Right hindlimb (tissue), 1 donor: ENCODE measurements at regions not wholly inside any gene's neighbourhood (a gene's known extent, or its start where the extent isn't known, plus 50 kb on each side); places are given as distances from the start of the nearest gene placed in this dataset.
"Not testable (repeated sequence)": the region's sequence is repeated elsewhere in the genome, so short reads cannot be mapped to it uniquely, and the experiment has no call there.

Experiments used
- DNase-seq: peaks from one replicate; pipeline ENCODE4 v3.0.0-alpha.2; 2018

DNA sequence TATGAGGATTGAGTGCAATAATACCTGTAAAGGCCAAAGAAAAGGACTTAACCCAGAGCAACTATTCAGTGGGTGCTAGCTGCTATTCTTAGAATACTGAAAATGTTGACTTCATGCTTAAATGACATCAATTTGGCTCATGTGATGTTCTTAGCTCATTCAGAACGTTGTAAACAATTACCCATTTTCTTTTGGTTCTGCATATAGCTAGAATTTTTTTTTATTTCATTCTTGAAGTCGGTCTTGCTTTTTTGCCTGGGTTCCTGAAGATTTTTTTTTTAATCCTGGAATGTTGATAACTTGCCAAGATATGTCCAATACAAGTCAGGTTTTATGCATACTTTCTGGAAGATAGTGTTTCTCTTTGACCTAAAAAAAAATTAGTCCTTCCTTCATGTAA is 772.0 kb downstream of the LTN1 start:
- no peak for DNase-seq

GRCh38 chr21:28216976-28217523 is 775.6 kb downstream of the LTN1 start:
- DNase-seq, result no peak

DNA sequence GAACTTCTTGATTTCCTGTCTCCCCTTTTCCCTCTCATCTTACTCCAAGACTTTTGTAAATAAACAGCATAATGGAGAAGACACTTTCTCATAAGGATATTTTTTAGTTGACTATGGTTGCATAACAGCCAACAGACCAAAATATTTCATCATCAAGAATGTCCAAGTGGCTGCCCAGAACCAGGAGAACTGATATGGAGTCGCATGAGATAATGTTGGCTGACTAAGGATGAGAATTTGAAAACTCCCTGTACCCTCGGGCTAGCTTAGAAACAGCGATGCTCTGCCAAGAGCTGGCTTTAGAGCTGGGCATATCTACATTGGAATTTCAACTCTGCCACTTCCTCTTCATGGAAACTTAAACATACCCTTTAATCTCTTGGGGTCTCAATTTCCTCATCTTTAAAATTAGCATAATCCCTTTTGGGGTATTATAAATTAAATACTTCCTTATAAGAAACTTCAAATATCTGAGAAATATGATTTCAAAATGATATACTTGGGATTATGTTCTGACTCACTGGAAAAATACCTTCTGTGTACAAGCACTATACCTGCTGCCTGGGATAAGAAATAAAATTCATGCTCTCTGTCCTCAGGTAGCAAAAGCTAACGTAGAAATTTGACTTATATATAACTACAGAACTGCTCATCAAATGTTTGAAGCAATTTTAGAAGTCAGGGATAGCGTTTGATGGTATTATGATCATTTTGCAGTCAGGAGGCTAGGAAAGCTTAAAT is 777.3 kb downstream of the LTN1 start:
- no peak for DNase-seq

DNA sequence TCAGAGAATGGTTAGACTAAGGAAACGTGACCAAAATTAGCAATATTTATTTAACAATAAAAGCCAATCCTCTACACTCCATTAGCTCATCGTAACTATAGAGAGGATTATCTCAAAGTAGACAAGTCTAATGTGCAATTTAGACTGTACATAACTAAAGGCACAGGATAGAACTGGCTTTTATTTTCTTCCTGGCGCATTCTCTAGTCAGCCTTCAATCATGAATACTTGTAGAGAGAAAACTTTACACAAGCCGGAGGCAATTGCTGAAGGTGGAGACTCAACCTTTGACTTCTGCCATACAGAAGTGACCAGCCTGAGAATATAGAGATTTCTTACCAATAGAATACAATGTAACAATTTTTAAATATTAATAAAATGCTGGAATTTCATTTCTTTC is 777.9 kb downstream of the LTN1 start:
- no peak for DNase-seq

GRCh38 chr21:28213261-28213660 is 779.4 kb downstream of the LTN1 start:
- DNase-seq, result no peak

GRCh38 chr21:28212061-28212460 is 780.6 kb downstream of the LTN1 start:
- DNase-seq, result no peak

DNA sequence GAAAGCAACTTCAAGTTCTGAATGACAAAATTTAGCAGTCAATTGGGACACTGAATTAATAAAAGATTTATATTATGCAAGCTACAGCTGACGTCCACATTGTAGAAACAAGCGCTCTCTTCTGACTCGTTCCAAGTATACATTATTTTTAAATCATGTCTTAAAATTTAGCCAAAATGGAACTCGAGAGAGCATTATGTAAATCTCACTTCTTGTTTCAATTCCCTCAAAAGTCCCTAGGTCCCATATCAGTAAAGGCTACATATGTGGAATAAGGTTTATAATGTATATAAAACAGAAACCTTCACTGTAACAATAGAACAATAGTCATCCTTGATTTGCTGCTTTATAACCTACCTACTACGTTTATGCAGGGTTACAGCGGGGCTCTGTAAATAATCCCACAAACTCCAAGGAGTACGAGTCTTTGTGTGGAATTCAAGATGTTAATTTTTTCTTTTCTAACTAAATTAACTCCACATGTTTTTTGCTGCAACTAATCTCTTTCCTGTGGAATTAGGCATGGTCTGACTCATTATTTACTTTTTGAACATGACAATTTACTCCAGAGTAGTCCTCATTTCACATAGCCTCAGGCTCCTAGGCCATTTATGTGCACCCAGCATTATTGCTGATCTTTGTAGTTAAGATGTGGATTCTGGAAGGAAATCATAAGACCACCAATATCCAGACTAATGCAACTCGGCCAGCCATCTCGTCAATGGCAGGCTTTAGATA is 785.1 kb downstream of the LTN1 start:
- DNase-seq, result no peak

DNA sequence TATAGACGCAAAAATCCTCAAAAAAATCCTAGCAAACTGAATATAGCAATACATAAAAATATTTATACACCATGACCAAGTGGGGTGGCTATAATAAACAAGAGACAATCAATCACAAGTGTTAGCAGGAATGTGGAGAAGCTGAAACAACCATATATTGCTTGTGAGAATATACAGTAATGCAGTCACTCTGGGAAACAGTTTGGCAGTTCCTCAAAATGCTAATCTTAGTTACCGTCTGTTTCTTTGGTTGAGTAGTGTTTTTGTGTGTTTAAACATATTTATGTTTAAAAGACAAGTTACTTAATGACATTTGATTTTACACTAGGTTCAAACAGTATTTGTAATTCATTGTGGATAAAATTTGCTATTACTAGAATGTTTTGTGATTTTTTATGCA is 792.0 kb downstream of the LTN1 start:
- DNase-seq, result no peak

DNA sequence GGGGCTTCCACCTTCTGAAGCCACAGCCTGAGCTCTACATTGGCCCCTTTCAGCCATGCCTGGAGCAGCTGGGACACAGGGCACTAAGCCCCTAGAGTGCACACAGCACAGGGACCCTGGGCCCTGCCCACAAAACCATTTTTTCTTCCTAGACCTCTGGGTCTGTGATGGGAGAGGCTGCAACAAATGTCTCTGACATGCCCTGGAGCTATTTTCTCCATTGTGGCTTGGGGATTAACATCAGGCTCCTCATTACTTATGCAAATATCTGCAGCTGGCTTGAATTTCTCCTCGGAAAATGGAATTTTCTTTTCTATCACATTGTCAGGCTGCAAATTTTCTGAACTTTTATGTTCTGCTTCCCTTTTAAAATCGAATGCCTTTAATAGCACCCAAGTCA is 795.7 kb downstream of the LTN1 start:
- no peak for DNase-seq

DNA sequence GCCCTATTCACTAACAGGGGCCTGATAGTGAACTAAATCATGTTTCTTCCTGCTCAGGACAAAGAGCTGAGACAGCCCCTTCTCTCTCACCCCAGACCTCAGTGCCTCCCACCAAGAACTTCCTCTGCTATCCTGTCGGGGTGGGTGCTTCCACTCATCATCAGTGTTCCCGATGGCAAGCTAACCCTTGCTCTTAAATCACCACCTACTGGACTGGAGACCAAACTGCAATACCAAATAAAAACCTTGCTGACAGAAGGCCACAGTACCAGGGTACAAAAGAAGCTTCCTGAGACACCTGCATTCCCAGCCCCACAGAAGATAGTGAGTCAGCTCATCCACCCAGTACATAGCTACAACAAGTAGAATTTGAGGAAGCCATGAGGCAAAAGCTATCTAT is 799.5 kb downstream of the LTN1 start:
- DNase-seq, result no peak

- no peak for DNase-seq
These were observed 806.1 kb downstream of the LTN1 start for GRCh38 chr21:28186604-28187003.

GRCh38 chr21:28181730-28182129 is 810.9 kb downstream of the LTN1 start:
- DNase-seq, result no peak

DNA sequence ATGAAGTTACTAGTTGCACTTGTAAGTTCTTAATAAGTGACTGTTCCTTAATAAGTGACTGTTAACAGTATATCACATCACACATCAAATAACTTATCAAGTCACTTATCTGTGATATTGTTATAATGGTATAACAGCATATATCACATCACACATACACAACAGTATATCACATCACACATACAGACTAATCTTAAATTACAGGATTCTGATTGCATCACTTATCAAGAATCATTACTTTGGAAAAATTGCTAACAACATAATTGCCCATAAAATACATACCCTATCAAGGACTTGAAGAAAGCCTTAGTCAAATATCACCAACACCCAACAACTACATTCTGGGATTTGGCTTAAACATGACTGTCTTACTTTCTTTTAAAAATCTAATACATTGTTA is 813.5 kb downstream of the LTN1 start:
- DNase-seq, result no peak

DNA sequence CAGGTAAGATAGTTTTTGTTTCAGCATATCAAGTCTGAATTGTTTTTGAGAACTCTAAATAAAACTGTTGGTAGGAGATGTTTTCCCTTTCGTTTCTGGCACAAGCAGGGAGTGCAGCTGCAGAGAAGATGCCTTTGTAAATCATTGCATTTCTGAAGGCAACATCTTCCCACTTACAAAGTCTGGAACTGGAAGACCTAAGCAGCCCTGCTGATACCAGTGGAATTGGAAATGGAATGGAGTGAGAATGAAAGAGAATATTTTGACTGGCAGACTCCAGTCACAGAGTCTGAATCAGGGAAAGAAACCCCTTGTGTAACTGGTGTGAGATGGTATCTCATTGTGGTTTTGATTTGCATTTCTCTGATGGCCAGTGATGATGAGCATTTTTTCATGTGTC is 815.6 kb downstream of the LTN1 start:
- no peak for DNase-seq

DNA sequence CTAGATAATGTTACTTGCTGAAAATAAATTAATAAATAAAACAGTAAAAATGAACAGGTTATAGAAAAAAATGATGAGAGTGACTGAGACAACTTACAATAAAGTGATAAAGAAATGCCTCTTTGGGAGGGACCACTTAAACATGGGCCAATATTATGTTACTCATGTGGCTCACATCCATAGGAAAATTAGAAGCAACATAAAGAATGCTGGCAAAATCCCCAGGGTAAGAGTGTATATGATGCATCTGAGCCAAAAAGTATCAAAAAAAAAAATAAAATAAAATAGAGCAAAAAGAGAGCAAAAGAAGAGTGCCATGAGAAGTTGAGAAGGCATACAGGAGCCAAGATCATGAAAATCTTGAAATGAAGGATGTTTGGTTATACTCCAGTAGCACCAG is 818.0 kb downstream of the LTN1 start:
- DNase-seq, result no peak

GRCh38 chr21:28174006-28174405 is 818.7 kb downstream of the LTN1 start:
- no peak for DNase-seq

DNA sequence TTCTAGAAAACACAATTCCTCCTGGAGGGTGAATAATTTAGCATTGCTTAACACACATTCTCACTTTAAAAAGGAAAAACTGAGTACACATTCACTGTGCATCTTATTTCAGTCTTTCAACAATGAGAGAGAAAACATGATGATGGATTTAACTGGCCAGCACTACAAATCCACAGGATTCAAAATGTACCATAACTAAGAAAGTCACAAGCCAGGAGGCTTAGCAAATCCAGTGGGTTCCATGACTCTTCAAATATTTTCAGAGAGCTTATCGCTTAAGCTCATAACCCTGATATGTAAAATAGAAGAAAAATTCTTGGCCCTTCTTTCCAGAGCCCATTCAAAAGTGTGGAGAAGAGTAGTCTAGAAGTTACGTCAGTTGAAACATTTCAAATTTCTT is 820.3 kb downstream of the LTN1 start:
- no peak for DNase-seq

- DNase-seq, result no peak
These were observed 825.3 kb downstream of the LTN1 start for GRCh38 chr21:28167366-28167765.

DNA sequence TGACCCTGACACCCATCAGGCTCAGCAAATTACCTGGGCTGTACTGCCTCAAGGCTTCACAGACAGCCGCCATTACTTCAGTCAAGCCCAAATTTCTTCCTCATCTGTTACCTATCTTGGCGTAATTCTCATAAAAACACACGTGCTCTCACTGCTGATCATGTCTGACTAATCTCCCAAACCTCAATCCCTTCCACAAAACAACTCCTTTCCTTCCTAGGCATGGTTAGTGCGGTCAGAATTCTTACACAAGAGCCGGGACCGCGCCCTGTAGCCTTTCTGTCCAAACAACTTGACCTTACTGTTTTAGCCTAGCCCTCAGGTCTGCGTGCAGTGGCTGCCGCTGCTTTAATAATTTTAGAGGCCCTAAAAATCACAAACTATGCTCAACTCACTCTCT is 828.2 kb downstream of the LTN1 start:
- not testable (repeated sequence) for DNase-seq

- DNase-seq, result not testable (repeated sequence)
These were observed 830.6 kb downstream of the LTN1 start for GRCh38 chr21:28162052-28162451.

DNA sequence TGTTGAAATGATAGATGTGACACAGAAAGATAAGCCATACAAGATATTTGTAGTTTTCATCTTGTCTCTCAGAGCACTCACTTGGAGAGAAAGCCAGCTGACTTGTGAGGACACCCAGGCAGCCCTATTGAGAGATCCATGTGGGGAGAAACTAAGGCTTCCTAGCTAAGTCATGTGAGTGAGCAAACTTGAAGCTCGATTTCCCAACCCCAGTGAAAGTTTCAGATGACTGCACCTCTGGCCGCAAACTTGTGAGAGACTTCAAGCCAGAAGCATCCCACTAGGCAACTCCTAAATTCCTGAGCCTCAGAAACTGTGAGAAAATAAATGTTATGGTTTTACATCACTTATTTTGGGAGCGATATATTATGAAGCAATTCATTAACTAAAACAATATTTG is 832.3 kb downstream of the LTN1 start:
- DNase-seq, result no peak

DNA sequence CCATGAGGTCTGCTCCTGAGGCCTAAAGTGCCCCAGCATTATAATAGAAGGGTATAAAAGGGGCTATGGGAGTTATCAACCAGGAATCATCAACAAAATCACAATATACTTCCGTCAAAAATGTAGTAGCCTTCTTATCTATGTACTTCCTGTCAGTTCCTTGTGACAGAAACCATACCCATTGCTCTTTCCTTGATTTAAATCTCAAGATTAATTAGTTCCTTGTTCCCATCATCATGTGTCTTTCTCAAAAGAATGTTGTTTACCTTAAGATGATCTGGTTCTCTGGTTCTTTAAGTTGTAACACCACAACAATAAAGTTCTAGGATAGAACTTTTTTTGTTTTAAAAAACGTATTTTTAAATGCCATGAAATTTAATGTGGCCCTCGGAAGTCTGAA is 833.3 kb downstream of the LTN1 start:
- DNase-seq, result no peak

DNA sequence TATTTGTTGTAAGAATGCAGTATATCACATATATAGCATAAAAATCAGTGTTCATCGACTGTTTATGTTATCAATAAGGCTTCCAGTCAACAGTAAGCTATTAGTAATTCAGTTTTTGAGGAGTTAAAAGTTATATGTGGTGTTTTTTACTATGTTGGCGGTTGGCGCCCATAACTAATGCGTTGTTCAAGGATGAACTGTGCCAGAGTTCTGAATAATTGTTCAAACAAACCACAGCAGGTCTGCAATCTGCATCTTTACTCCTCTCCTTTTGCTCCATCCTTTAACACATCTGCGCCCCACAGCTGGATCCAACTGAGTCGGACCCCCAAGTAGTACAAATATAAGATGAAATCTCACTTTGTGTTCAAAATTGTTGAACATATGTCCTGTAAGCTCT is 836.1 kb downstream of the LTN1 start:
- DNase-seq, result no peak

GRCh38 chr21:28154121-28154520 is 838.6 kb downstream of the LTN1 start:
- no peak for DNase-seq
